ENCODE measurements at regions not wholly inside any gene's neighbourhood (a gene's known extent, or its start where the extent isn't known, plus 50 kb on each side); places are given as distances from the start of the nearest gene placed in this dataset.
"Not testable (repeated sequence)": the region's sequence is repeated elsewhere in the genome, so short reads cannot be mapped to it uniquely, and the experiment has no call there.

GRCh38 chr1:118445156-118445555, 260.1 kb upstream of the SPAG17 start:
- DNase-seq = no peak

GRCh38 chr1:118442214-118442613, 257.2 kb upstream of the SPAG17 start:
- DNase-seq = no peak

GRCh38 chr1:118437664-118438063, 252.6 kb upstream of the SPAG17 start:
- no peak for DNase-seq

- no peak for DNase-seq
These were observed 244.8 kb upstream of the SPAG17 start for GRCh38 chr1:118429856-118430255.

GRCh38 chr1:118421868-118422350, 236.9 kb upstream of the SPAG17 start:
- no peak for DNase-seq

- DNase-seq = no peak
These were observed 219.0 kb upstream of the SPAG17 start for GRCh38 chr1:118404024-118404423.

GRCh38 chr1:118397496-118397859, 212.4 kb upstream of the SPAG17 start:
- DNase-seq = no peak

GRCh38 chr1:118396829-118397495, 211.9 kb upstream of the SPAG17 start:
- DNase-seq = peak; percentile 14

GRCh38 chr1:118396279-118396678, 211.3 kb upstream of the SPAG17 start:
- no peak for DNase-seq

GRCh38 chr1:118395430-118395991, 210.5 kb upstream of the SPAG17 start:
- no peak for DNase-seq

GRCh38 chr1:118390955-118391354, 205.9 kb upstream of the SPAG17 start:
- no peak for DNase-seq

GRCh38 chr1:118388301-118388959, 203.4 kb upstream of the SPAG17 start:
- no peak for DNase-seq

GRCh38 chr1:118381197-118381869, 196.3 kb upstream of the SPAG17 start:
- DNase-seq = no peak

- DNase-seq = not testable (repeated sequence)
These were observed 192.2 kb upstream of the SPAG17 start for GRCh38 chr1:118377183-118377582.

- no peak for DNase-seq
These were observed 186.6 kb upstream of the SPAG17 start for GRCh38 chr1:118371612-118372011.

GRCh38 chr1:118370861-118371260, 185.8 kb upstream of the SPAG17 start:
- DNase-seq = no peak

GRCh38 chr1:118366286-118366685, 181.3 kb upstream of the SPAG17 start:
- DNase-seq = no peak

GRCh38 chr1:118364882-118365281, 179.9 kb upstream of the SPAG17 start:
- DNase-seq = no peak

GRCh38 chr1:118363396-118363795, 178.4 kb upstream of the SPAG17 start:
- DNase-seq = no peak

GRCh38 chr1:118360817-118361216, 175.8 kb upstream of the SPAG17 start:
- no peak for DNase-seq

GRCh38 chr1:118346936-118347335, 161.9 kb upstream of the SPAG17 start:
- DNase-seq = no peak

GRCh38 chr1:118340928-118341910, 156.2 kb upstream of the SPAG17 start:
- DNase-seq = peak; percentile 15
